Esophagus squamous epithelium (tissue), 5 donors: ENCODE measurements at regions not wholly inside any gene's neighbourhood (a gene's known extent, or its start where the extent isn't known, plus 50 kb on each side); places are given as distances from the start of the nearest gene placed in this dataset.

Experiments used
- DNase-seq: peaks from one replicate; lab custom pipeline; 2025; lab: John Stamatoyannopoulos, UW
- H3K27ac ChIP-seq, 4 donors: fragments of 200-600 bp; sonication (generic); one replicate each; pipeline ENCODE4 v1.5.1; 2016 to 2019; ENCODE audit warnings: mild to moderate bottlenecking in 1 of 4
- H3K27me3 ChIP-seq, 4 donors: fragments of 200-600 bp; sonication (generic); 1 replicate in 3 of 4; 2 replicates in 1 of 4; pipeline versions ENCODE4 v1.5.1 to v1.6.0; 2017 to 2021; ENCODE audit warnings: antibody characterized with exemption in 1 of 4
- H3K36me3 ChIP-seq, 3 donors: fragments of 200-600 bp; sonication (generic); one replicate each; pipeline ENCODE4 v1.5.1; 2016 to 2019
- H3K4me1 ChIP-seq, 3 donors: fragments of 200-600 bp; sonication (generic); one replicate each; pipeline ENCODE4 v1.5.1; 2017 to 2019
- H3K4me3 ChIP-seq, 4 donors: fragments of 200-600 bp; sonication (generic); 1 replicate in 3 of 4; 2 replicates in 1 of 4; pipeline ENCODE4 v1.5.1; 2016 to 2019; ENCODE audit warnings: mild to moderate bottlenecking in 2 of 4, moderate library complexity in 1 of 4
- H3K9me3 ChIP-seq, 3 donors: fragments of 200-600 bp; sonication (generic); one replicate each; pipeline ENCODE4 v1.5.1; 2016 to 2019
- CTCF ChIP-seq, 6 experiments: fragments of 450-650 bp in 4 of 6; fragments of 200-600 bp in 2 of 6; sonication (generic) in 2 of 6; IDR thresholded peaks; one replicate each; pipeline ENCODE4 v1.5.1; 2016 to 2019; ENCODE audit warnings: antibody characterized with exemption in 6 of 6, mild to moderate bottlenecking in 4 of 6, moderate library complexity in 4 of 6
- POLR2A ChIP-seq, 4 donors: fragments of 450-650 bp; IDR thresholded peaks; one replicate each; pipeline ENCODE4 v1.6.1; 2017; ENCODE audit warnings: antibody characterized with exemption in 4 of 4, mild to moderate bottlenecking in 4 of 4, moderate library complexity in 3 of 4
- WGBS, 2 donors: methylation state at CpG; one replicate each; pipeline ENCODE4 v1.1.5; 2018; 5-methylcytosine and 5-hydroxymethylcytosine counted together
- intact Hi-C: fragments of 100-400 bp; cut with DNase I; formaldehyde crosslinking; loops from one replicate; pipeline ENCODE4 v1.15.0; 2022
- donor health status: DM: yes; HTN: yes; CAD: no.

- H3K27ac ChIP-seq, result no peak overlapping the region
- WGBS, 2 donors, result 70 to 83% methylated on average over 2 of the region's 2 CpGs
- H3K9me3 ChIP-seq, result no peaks in the 10 kb centered on the region
- H3K4me3 ChIP-seq, result no peak overlapping the region
- no peaks in the 10 kb centered on the region for H3K36me3 ChIP-seq
- intact Hi-C loops, result no loop called here
- TF ChIP-seq CTCF (IDR thresholded peaks at IDR 0.05) (no peak), POLR2A (IDR thresholded peaks at IDR 0.05) (no peak)
- DNase-seq, result no peak
- H3K4me1 ChIP-seq, result no peaks in the 10 kb centered on the region
- no peaks in the 10 kb centered on the region for H3K27me3 ChIP-seq
Observed at GRCh38 chr12:33813536-33813935, 208.8 kb upstream of the ALG10 start.

DNA sequence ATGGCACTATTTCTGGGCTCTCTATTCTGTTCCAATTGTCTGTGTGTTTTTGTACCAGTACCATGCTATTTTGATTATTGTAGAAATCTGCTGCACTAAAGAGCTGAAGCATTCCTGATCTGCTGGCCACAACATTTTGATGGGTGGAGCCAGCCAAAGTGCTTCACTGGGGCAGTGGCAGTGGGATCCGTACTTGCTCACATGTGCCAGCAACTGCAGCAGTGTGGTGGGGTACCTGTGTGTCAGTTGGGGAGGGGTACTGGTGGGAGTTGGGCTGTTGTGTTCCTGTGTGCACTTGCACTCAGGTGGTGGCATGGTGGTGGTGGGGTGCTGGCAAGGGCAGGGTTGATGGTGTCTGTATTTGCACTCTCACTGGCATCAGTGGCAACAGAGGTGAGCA, 204.6 kb upstream of the ALG10 start:
- DNase-seq, result no peak
- Histone ChIP-seq H3K27ac (no peak overlapping the region), H3K9me3 (no peaks in the 10 kb centered on the region), H3K27me3 (no peaks in the 10 kb centered on the region), H3K36me3 (no peaks in the 10 kb centered on the region), H3K4me3 (no peak overlapping the region), H3K4me1 (no peaks in the 10 kb centered on the region)
- TF ChIP-seq POLR2A (IDR thresholded peaks at IDR 0.05) (no peak), CTCF (IDR thresholded peaks at IDR 0.05) (no peak)
- 67% methylated on average over 1 of the region's 1 CpG; no CpG with 5 or more reads in 1 of the 2 donors for WGBS, 2 donors
- intact Hi-C loops, result no loop called here

DNA sequence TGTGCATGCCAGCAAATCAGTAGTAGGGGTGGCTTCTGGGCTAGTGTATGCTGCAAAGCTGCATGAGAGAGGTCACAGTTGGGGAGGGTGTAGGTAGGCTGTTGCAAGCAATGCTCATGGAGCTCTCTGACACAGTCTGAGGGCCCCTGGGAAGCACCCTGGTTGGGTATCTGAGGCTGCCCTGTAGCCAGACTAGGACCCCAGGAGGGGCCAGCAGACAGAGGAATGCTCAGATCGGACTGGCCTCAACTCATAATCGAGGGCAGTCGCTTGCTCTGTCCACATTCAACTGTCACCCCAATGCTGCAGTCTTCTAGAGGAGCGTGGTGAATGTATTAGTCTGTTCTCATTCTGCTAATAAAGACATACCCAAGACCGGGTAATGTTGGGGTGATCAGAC, 204.0 kb upstream of the ALG10 start:
- Histone ChIP-seq H3K9me3 (no peaks in the 10 kb centered on the region), H3K36me3 (no peaks in the 10 kb centered on the region), H3K27me3 (no peaks in the 10 kb centered on the region), H3K27ac (no peak overlapping the region), H3K4me1 (no peaks in the 10 kb centered on the region), H3K4me3 (no peak overlapping the region)
- intact Hi-C loops, result no loop called here
- 60 to 81% methylated on average over 1 to 5 of the region's 5 CpGs for WGBS, 2 donors
- DNase-seq, result no peak
- TF ChIP-seq CTCF (IDR thresholded peaks at IDR 0.05), result no peak
- TF ChIP-seq POLR2A (IDR thresholded peaks at IDR 0.05), result no peak

DNA sequence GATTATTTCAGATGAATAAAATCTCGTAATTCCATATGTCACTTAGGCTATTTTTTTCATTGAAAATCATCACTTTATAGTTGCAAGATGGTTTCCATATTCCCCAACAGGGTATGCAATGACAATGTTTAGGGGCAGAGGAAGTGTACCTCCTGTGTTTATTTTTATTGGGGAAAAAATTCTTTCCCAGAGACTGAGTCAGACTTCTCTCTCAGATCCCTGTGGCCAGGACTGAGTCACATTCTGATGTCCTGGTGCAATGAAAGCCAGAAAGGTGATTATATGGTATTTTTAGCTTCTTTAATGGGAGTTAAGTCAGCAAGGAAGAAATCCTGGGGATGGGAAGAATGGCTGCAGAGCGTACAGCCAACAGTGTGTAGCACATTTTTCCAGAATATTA, 196.9 kb upstream of the ALG10 start:
- H3K36me3 ChIP-seq, result no peaks in the 10 kb centered on the region
- intact Hi-C loops, result no loop called here
- no peaks in the 10 kb centered on the region for H3K27me3 ChIP-seq
- no peaks in the 10 kb centered on the region for H3K4me1 ChIP-seq
- TF ChIP-seq POLR2A (IDR thresholded peaks at IDR 0.05), result no peak
- TF ChIP-seq CTCF (IDR thresholded peaks at IDR 0.05), result no peak
- H3K4me3 ChIP-seq, result no peak overlapping the region
- no peak overlapping the region for H3K27ac ChIP-seq
- no peak for DNase-seq
- WGBS, 2 donors, result 39 to 53% methylated on average over 2 of the region's 2 CpGs
- no peaks in the 10 kb centered on the region for H3K9me3 ChIP-seq

GRCh38 chr12:33825986-33826602, 196.2 kb upstream of the ALG10 start:
- Histone ChIP-seq H3K4me3 (no peak overlapping the region), H3K27me3 (no peaks in the 10 kb centered on the region), H3K4me1 (no peaks in the 10 kb centered on the region), H3K9me3 (no peaks in the 10 kb centered on the region), H3K27ac (no peak overlapping the region), H3K36me3 (no peaks in the 10 kb centered on the region)
- whole genome bisulfite sequencing, 2 donors, result 47 to 78% methylated on average over 2 of the region's 2 CpGs
- DNase-seq, result no peak
- intact Hi-C loops, result no loop called here
- TF ChIP-seq POLR2A (IDR thresholded peaks at IDR 0.05) (no peak), CTCF (IDR thresholded peaks at IDR 0.05) (no peak)
